ENCODE measurements at regions not wholly inside any gene's neighbourhood (a gene's known extent, or its start where the extent isn't known, plus 50 kb on each side); places are given as distances from the start of the nearest gene placed in this dataset.

GRCh38 chr15:91733661-91734060 lies 119.8 kb upstream of the SLCO3A1 start:
- no peak for TF ChIP-seq CTCF (IDR thresholded peaks at IDR 0.05; ENCODE audit: poor library complexity, severe bottlenecking)
- TF ChIP-seq MXI1 (conservative IDR thresholded peaks at IDR 0.05; ENCODE audit: poor library complexity, severe bottlenecking): no peak
